Iris pigment epithelial cell (primary cell): ENCODE measurements at regions not wholly inside any gene's neighbourhood (a gene's known extent, or its start where the extent isn't known, plus 50 kb on each side); places are given as distances from the start of the nearest gene placed in this dataset.

Source experiments
- DNase-seq: peaks from one replicate; pipeline ENCODE4 v3.0.0-alpha.2; 2011; ENCODE audit warnings: low read depth

- DNase-seq: no peak
Measured at GRCh38 chr11:129590753-129591475, 215.3 kb downstream of the BARX2 start.

- no peak for DNase-seq
Measured at GRCh38 chr11:129591527-129591926, 215.9 kb downstream of the BARX2 start.

GRCh38 chr11:129592191-129592590, 216.5 kb downstream of the BARX2 start:
- no peak for DNase-seq

GRCh38 chr11:129593098-129593497, 217.4 kb downstream of the BARX2 start:
- no peak for DNase-seq

GRCh38 chr11:129595038-129595962, 219.7 kb downstream of the BARX2 start:
- DNase-seq: no peak

GRCh38 chr11:129596351-129596750, 219.3 kb upstream of the TMEM45B start:
- no peak for DNase-seq

GRCh38 chr11:129598378-129598777, 217.3 kb upstream of the TMEM45B start:
- DNase-seq: no peak

- no peak for DNase-seq
Measured at GRCh38 chr11:129605815-129606214, 209.8 kb upstream of the TMEM45B start.

GRCh38 chr11:129608711-129609110, 206.9 kb upstream of the TMEM45B start:
- DNase-seq: no peak

GRCh38 chr11:129610125-129610524, 205.5 kb upstream of the TMEM45B start:
- no peak for DNase-seq

- no peak for DNase-seq
Measured at GRCh38 chr11:129610545-129610944, 205.1 kb upstream of the TMEM45B start.

- peak; percentile 14 for DNase-seq
Measured at GRCh38 chr11:129611661-129612446, 203.8 kb upstream of the TMEM45B start.

- no peak for DNase-seq
Measured at GRCh38 chr11:129612447-129612961, 203.1 kb upstream of the TMEM45B start.

- DNase-seq: peak; percentile 55
Measured at GRCh38 chr11:129613071-129613470, 202.6 kb upstream of the TMEM45B start.

- no peak for DNase-seq
Measured at GRCh38 chr11:129614256-129614944, 201.2 kb upstream of the TMEM45B start.

GRCh38 chr11:129618046-129618569, 197.5 kb upstream of the TMEM45B start:
- no peak for DNase-seq

GRCh38 chr11:129620237-129621104, 195.2 kb upstream of the TMEM45B start:
- DNase-seq: peak; percentile 71

GRCh38 chr11:129625930-129626329, 189.7 kb upstream of the TMEM45B start:
- no peak for DNase-seq

GRCh38 chr11:129631201-129631600, 184.4 kb upstream of the TMEM45B start:
- no peak for DNase-seq

GRCh38 chr11:129636926-129637325, 178.7 kb upstream of the TMEM45B start:
- no peak for DNase-seq
